GM12872 (cell line): ENCODE measurements at regions not wholly inside any gene's neighbourhood (a gene's known extent, or its start where the extent isn't known, plus 50 kb on each side); places are given as distances from the start of the nearest gene placed in this dataset.

ENCODE experiments used
- CTCF ChIP-seq: IDR thresholded peaks from 3 replicates; pipeline ENCODE4 v1.5.1; 2011; ENCODE audit warnings: low read depth, mild to moderate bottlenecking, low read length, moderate library complexity; ENCODE audit not compliant: insufficient read depth

DNA sequence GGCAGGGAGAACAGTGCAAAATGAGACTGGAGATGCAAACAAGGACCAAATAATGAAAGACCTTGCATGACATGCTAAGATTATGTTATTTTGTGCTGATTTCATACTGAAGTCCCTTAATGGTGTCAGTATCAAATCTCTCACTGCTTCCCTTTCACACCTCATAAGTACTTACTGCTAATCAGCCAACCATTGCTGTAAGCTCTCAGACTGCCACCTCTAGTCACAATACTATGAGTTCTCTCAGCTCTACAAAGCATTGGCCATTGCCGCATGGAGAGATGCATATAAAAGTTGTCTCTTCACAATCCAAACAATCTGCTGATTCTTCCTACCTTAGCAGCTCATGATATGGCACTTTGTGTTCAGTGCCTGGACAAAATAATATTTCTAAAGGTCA is 375.4 kb downstream of the LTN1 start:
- TF ChIP-seq CTCF: no peak

GRCh38 chr21:28615276-28615675 is 377.4 kb downstream of the LTN1 start:
- TF ChIP-seq CTCF: no peak

DNA sequence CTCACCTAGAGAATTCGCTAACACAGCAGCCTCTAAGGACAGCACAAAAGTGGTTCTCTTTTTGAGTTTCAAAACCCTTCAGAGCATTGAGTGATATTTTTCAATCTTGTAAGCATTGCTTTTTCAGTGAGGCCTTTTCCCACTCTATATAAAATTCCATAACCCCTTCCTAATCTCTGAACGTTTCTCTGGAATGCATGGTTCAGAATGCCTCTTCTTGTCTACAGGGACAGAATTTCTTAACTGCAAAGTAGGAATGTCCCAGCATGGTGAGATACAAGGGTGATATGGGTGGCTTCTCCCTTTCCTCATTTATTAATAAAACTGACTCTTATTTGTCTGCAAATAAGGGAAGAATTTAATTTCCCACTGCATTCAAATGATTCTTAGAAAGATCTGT is 377.9 kb downstream of the LTN1 start:
- no peak for TF ChIP-seq CTCF

DNA sequence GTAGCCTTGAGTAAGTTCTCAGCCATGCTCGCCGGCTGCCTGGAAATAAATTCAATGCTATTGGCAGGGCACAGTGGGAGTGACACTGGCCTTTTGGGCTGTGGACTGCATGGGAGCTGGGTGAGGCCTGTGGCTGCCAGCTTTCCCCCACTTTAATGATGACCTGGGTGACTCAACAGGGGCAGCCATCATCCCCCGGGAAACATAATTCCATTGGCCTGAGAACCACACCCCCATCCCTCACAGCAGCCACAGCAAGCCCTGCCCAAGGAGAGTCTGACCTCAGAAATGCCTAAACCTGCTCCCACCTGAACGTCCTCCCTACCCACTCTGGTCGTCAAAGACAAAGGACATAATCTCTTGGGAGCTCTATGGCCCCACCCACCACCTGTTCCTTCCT is 384.0 kb downstream of the LTN1 start:
- no peak for TF ChIP-seq CTCF

DNA sequence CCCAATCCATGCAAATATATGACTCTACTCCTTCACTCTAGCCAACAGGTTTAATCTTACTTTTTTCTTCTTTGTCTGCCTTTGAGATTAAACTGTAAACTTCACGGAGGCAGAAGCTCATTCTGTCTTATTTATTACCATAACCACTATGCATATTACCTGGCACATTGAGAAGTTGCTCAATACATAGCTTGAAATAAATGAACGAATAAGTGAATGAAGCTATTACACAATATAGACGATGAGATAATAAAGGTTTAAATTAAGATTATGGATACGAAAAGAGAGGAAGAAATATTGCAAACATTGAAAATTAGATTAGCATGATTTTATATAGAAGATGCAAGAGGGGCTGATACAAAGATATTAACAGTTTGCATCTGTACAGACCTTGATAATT is 385.1 kb downstream of the LTN1 start:
- TF ChIP-seq CTCF: no peak

GRCh38 chr21:28604946-28605537 is 387.6 kb downstream of the LTN1 start:
- TF ChIP-seq CTCF: no peak

DNA sequence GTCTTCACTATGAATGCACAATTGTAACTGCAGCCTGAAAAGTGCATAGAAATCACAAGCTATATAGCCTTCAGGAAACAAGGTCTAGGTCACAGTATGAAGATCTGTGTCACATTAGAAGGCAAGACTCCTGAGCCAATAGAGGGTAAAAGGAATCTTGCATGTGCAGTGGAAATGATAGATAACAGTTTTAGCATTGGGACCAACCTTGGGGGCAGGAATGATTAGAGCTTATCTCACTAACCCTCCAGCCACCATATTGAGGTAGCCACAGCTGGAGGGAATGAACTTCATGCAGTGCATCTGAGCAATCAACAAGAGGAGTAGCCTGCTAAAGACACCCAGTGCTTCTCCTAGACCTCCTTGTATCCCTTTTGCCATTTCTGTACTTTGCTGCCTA is 390.1 kb downstream of the LTN1 start:
- no peak for TF ChIP-seq CTCF
